Mucosa of descending colon (tissue), 3 donors: ENCODE measurements at regions not wholly inside any gene's neighbourhood (a gene's known extent, or its start where the extent isn't known, plus 50 kb on each side); places are given as distances from the start of the nearest gene placed in this dataset.
"Not testable (repeated sequence)": the region's sequence is repeated elsewhere in the genome, so short reads cannot be mapped to it uniquely, and the experiment has no call there.

Experiments used
- ATAC-seq: fragments of 200-7000 bp; cut with Tn5 transposase; one replicate; pipeline ENCODE4 v1.9.1; 2020; ENCODE audit warnings: mild to moderate bottlenecking, moderate library complexity
- DNase-seq, 3 donors: peaks; one replicate each; pipeline ENCODE4 v3.0.0-alpha.2; 2020
- H3K36me3 ChIP-seq: fragments of 200-600 bp; one replicate; pipeline ENCODE4 v1.8.0; 2021; ENCODE audit warnings: low read depth, mild to moderate bottlenecking
- H3K4me1 ChIP-seq: fragments of 200-600 bp; one replicate; pipeline ENCODE4 v1.8.0; 2021; ENCODE audit warnings: low read depth, mild to moderate bottlenecking
- H3K4me3 ChIP-seq: fragments of 200-600 bp; one replicate; pipeline ENCODE4 v1.8.0; 2021; ENCODE audit warnings: mild to moderate bottlenecking
- H3K9me3 ChIP-seq: fragments of 200-600 bp; one replicate; pipeline ENCODE4 v1.8.0; 2021; ENCODE audit warnings: mild to moderate bottlenecking
- intact Hi-C, 2 donors: fragments of 100-400 bp; cut with DNase I in 1 of 2; cut with micrococcal nuclease in 1 of 2; formaldehyde crosslinking; loops; one replicate each; pipeline versions ENCODE4 v1.11.0 to v1.11.1; 2022; cut with DNase I, micrococcal nuclease
- TF ChIP-seq, protein P1 (sequence below): fragments of 200-600 bp; IDR thresholded peaks from one replicate; pipeline ENCODE4 v1.8.0; 2022; ENCODE audit warnings: antibody characterized with exemption, mild to moderate bottlenecking
- donor health status: DM: no; HTN: no; CAD: no; lungs with moderate emphysema.
- donor health status: DM: no; HTN: no; CAD: no.
- donor health status: DM: no; HTN: yes; CAD: no.

DNA sequence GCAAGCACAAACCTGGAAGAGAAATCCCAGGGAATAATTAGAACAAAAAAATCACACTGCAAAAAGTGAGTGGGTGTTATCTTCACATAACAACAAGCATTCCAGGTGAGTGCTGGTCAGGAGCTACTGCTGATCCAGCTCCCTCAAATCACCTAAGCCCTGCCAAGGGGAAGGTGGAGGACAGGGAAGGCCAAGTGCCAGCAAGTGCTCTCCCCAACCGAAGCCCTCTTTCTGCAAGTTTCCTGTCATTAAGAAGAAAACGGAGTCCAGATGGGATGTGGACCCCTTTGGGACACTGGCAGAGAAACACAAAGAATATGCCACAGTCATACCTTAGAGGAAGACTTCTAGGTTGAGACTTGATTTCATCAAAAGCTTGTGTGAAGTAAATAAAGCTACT, 933.0 kb upstream of the ZNF722 start:
- TF ChIP-seq, protein P1, sequence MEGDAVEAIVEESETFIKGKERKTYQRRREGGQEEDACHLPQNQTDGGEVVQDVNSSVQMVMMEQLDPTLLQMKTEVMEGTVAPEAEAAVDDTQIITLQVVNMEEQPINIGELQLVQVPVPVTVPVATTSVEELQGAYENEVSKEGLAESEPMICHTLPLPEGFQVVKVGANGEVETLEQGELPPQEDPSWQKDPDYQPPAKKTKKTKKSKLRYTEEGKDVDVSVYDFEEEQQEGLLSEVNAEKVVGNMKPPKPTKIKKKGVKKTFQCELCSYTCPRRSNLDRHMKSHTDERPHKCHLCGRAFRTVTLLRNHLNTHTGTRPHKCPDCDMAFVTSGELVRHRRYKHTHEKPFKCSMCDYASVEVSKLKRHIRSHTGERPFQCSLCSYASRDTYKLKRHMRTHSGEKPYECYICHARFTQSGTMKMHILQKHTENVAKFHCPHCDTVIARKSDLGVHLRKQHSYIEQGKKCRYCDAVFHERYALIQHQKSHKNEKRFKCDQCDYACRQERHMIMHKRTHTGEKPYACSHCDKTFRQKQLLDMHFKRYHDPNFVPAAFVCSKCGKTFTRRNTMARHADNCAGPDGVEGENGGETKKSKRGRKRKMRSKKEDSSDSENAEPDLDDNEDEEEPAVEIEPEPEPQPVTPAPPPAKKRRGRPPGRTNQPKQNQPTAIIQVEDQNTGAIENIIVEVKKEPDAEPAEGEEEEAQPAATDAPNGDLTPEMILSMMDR, result no peak
- Histone ChIP-seq H3K9me3 (peaks cover 42% of the 10 kb centered on the region), H3K4me1 (no peaks in the 10 kb centered on the region), H3K36me3 (no peaks in the 10 kb centered on the region), H3K4me3 (no peak overlapping the region)
- no peak for ATAC-seq
- DNase-seq, result no peak
- intact Hi-C loops, result no loop called here

DNA sequence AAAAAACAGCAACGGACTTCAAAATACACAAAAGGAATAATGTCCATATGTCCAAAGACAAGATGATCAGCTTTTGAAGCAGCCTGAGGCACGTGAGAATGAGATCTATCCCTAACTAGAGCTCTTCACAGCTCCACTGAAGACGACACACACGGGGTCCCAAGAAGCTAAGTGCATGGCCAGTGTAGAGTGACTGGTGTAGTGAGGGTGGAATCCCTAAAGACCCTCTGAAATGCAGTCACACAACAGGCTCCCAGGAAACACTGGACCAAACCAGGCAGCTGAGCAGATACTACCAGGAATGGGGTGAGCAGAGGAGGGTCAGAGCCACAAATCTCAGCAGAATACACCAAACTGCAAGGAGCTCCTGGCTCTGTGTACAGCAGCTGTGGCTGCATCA, 932.4 kb upstream of the ZNF722 start:
- DNase-seq, intact Hi-C loops, H3K4me1 ChIP-seq, H3K4me3 ChIP-seq, H3K36me3 ChIP-seq, ATAC-seq: not testable (repeated sequence)
- H3K9me3 ChIP-seq, result peaks cover 46% of the 10 kb centered on the region

DNA sequence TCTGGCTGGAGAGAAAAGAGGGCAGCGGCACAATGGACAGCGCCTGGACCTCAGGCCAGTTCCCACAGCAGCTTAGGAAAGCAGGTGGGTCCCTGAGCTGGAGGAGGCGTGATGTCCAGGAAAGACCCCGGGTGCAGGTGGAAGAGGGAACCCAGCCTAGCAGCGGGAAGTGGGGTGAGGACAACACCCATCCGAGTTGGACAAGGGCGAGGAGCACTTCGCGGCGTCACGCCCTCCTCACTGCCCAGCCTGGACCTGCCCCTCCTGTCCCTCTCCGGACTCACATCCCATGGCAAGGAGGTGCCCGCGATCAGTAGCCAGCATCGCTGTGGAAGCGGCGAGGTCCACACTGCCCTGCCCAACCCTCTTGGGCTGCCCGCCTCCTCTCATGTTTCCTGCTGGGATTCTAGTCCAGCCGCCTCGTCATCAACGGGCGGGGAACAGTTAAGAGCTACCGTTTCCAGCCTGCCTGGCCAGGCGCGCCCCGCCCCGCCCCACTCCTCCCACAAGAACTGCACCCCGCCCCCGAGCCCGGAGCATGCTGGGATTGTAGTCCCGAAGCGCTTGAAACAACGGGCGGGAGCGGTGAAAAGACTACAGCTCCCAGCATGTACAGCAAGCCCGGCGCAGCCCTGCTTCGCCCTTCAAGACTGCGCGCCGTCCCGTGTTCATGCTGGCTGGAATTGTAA, 930.6 kb upstream of the ZNF722 start:
- ATAC-seq, result no peak
- intact Hi-C loops, result no loop called here

DNA sequence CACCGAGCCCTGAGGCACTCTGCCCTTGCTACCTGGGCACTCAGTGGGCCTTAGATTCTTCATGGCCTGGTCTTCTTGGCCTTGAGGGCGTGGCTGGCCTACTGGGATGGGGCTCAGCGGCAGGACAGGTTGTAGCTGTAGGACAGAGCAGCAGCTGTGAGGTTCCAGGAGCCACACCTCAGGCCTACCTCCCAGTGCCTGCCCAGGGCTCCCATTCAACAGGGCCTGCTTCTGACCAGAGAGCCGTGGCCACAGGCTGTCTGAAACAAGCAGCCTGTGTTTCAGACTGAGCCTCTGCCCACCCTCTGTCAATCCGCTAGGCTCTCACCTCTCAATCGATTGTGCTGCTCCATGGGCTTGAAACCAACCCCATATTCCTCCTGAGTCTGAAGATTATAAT, 928.0 kb upstream of the ZNF722 start:
- H3K4me1 ChIP-seq, result no peaks in the 10 kb centered on the region
- no peaks in the 10 kb centered on the region for H3K36me3 ChIP-seq
- no peak for ATAC-seq
- no peak for DNase-seq
- intact Hi-C loops, result no loop called here
- no peak overlapping the region for H3K4me3 ChIP-seq
- TF ChIP-seq, protein P1, result no peak
- peaks cover 78% of the 10 kb centered on the region for H3K9me3 ChIP-seq

More for the DNA sequence above, 930.6 kb upstream of the ZNF722 start:
- Histone ChIP-seq H3K36me3 (no peaks in the 10 kb centered on the region), H3K4me1 (no peaks in the 10 kb centered on the region), H3K4me3 (no peak overlapping the region), H3K9me3 (peaks cover 63% of the 10 kb centered on the region)
- TF ChIP-seq, protein P1, result no peak
- DNase-seq, result no peak

DNA sequence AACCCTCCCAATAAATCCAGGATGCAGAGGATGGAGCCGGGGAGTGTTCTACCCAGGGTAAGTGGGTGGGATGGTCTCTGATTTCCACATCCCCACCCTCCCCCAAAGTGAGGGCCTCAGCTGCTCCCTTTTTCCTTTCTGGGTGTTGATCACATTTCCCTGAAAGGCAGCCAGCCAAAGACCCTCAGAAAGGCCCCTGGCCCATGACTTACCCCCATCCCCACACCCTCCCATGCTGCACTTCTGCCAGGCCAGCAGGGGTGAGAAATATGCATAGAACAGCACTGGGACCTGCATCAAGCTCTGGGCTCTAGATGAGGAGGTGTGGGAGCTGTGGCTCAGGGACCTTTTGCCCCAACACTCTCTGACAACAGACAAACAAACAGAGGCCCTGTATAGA, 927.3 kb upstream of the ZNF722 start:
- DNase-seq, result no peak

DNA sequence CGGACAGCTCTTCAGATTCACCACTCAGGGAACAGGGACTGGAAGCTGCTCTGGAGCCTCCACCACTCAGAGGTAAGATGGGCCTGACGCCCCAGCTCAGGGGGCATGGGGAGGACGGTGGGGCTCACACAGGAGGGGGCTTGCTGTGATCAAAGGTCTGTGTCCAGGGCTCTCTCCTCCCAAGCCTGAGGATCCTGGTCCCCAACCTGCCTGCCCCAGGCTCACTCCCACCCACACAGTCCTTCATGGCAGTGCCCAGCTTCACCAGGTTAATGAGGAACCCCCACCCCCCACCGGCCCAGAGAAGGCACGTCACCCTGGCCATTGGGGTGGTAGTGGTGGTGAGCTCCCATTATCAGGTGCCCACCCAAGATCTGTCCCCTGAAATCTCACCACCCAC, 926.7 kb upstream of the ZNF722 start:
- no peak overlapping the region for H3K4me3 ChIP-seq
- no peak for DNase-seq
- H3K36me3 ChIP-seq, result no peaks in the 10 kb centered on the region
- TF ChIP-seq, protein P1, result no peak
- no peaks in the 10 kb centered on the region for H3K4me1 ChIP-seq
- H3K9me3 ChIP-seq, result peaks cover 80% of the 10 kb centered on the region
- intact Hi-C loops, result no loop called here
- no peak for ATAC-seq

More for the DNA sequence above, 927.3 kb upstream of the ZNF722 start:
- no peak for ATAC-seq
- intact Hi-C loops, result no loop called here
- no peaks in the 10 kb centered on the region for H3K36me3 ChIP-seq
- TF ChIP-seq, protein P1, result no peak
- peaks cover 78% of the 10 kb centered on the region for H3K9me3 ChIP-seq
- H3K4me1 ChIP-seq, result no peaks in the 10 kb centered on the region
- no peak overlapping the region for H3K4me3 ChIP-seq
